ENCODE measurements at regions not wholly inside any gene's neighbourhood (a gene's known extent, or its start where the extent isn't known, plus 50 kb on each side); places are given as distances from the start of the nearest gene placed in this dataset.

GRCh38 chr20:48350313-48350988, 477.3 kb downstream of the PREX1 start (continued):
- TF ChIP-seq ZNF24 (IDR thresholded peaks at IDR 0.05), result no peak
- no peak for TF ChIP-seq NBN (IDR thresholded peaks at IDR 0.05)

GRCh38 chr20:48349656-48350055, 478.1 kb downstream of the PREX1 start:
- ChIA-PET POLR2A (no interaction called here), SMC1A (ENCODE audit: uncharacterized antibody, unreplicated experiment) (no interaction called here), CTCF (interaction anchor here (0.7 to 1.3 kb wide), 2 partner anchors 31 to 271 kb away, joined by 3 read pairs; no protein-coding TSS in a partner anchor), RAD21 (ENCODE audit: unreplicated experiment) (no interaction called here)
- H3K9me3 ChIP-seq (replicated peaks; ENCODE audit: control insufficient read depth, insufficient read depth, low read length), result peaks cover under 1% of the 10 kb centered on the region; the same call in 1 of the 3 replicates
- no peaks in the 10 kb centered on the region for H3K4me1 ChIP-seq (ENCODE audit: control insufficient read depth, insufficient read depth, low read length)
- no peak overlapping the region for H3K4me3 ChIP-seq
- no peaks in the 10 kb centered on the region for H4K20me1 ChIP-seq (ENCODE audit: control insufficient read depth, insufficient read depth)
- no peak for ATAC-seq
- no peaks in the 10 kb centered on the region for H3K79me2 ChIP-seq (ENCODE audit: control insufficient read depth, insufficient read depth, low read length)
- H3K36me3 ChIP-seq (ENCODE audit: control insufficient read depth in 2 of 2, insufficient read depth in 2 of 2, low read length in 1 of 2), result no peaks in the 10 kb centered on the region
- BruUV-seq (replicated peaks), result no TSS peak
- H2AFZ ChIP-seq (ENCODE audit: control insufficient read depth, low read depth, low read length), result no peak overlapping the region
- no peak overlapping the region for H3K4me2 ChIP-seq (ENCODE audit: control insufficient read depth, insufficient read depth)
- TF ChIP-seq E2F8 (IDR thresholded peaks at IDR 0.05; ENCODE audit: low read depth, partially characterized antibody) (no peak), ASH2L (IDR thresholded peaks at IDR 0.05; ENCODE audit: borderline replicate concordance, low read depth) (no peak), BRCA1 (IDR thresholded peaks at IDR 0.05; ENCODE audit: low read depth, low read length) (no peak), CHD1 (IDR thresholded peaks at IDR 0.05; ENCODE audit: low read depth, low read length) (no peak), ESRRA (IDR thresholded peaks at IDR 0.05; ENCODE audit: low read length) (no peak), SREBF2 (IDR thresholded peaks at IDR 0.05; ENCODE audit: low read length) (no peak)
- no peak overlapping the region for H3K9ac ChIP-seq (ENCODE audit: control insufficient read depth, insufficient read depth, low read length)
- WGBS (ENCODE audit: insufficient coverage, insufficient replicate concordance, low lambda C conversion rate, missing lambda C conversion rate), result 58% methylated on average over 4 of the region's 4 CpGs
- H3K27ac ChIP-seq (ENCODE audit: control insufficient read depth, insufficient read depth), result no peak overlapping the region
- no peak for FAIRE-seq
- in situ Hi-C loops (cut with MboI), result no loop called here
- H3K27me3 ChIP-seq (replicated peaks in 1 of 2; ENCODE audit: control insufficient read depth in 2 of 2, insufficient read depth in 2 of 2, low read length in 1 of 2), result no peaks in the 10 kb centered on the region
- no peak for DNase-seq (ENCODE audit: low read depth, low spot score)
- intact Hi-C loops (cut with micrococcal nuclease; ENCODE audit: unreplicated experiment), result no loop called here
